ENCODE measurements at regions not wholly inside any gene's neighbourhood (a gene's known extent, or its start where the extent isn't known, plus 50 kb on each side); places are given as distances from the start of the nearest gene placed in this dataset.

- TF ChIP-seq IRF2 (CRISPR knock-in tag; IDR thresholded peaks at IDR 0.05; ENCODE audit: borderline replicate concordance, low read depth) = no peak
- TF ChIP-seq JAZF1 (CRISPR knock-in tag; IDR thresholded peaks at IDR 0.05) = no peak
These were observed 249.8 kb downstream of the HDGFL1 start (continued) for GRCh38 chr6:22819209-22819608.

DNA sequence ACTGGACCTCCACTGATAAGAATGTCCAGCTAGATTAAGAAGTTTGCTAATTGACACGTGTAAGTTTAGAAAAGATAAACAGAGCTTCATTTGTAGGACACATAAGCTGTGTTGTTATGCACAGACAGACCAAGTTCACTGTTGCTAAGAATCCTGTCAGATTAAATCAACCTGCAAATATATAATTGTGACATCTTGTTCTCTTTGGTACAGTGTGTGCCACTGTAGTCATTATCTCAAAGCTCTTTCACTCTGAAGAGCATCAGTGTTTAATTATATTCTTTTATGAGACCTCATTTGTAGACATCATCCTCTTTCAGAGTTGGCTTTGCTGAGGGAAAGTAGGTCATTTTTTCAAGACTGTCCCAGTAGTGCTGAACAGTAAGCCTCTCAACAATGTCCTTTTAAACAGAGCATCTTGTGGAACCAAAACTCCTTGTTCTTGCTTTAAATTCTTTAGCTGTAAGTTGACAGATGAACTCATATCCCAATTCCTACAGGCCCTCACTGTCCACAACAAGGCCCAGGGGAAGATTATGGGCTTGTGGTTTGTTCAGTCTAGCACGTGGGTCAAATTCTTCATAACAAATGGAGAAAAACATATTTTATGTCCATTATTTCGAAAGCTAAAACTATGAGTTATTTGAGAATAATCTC, 252.4 kb downstream of the HDGFL1 start:
- H3K4me1 Mint-ChIP-seq = no peaks in the 10 kb centered on the region
- no peak for ATAC-seq
- no peak for DNase-seq (ENCODE audit: low spot score)
- H3K9me3 Mint-ChIP-seq = peaks cover 14% of the 10 kb centered on the region
- H3K4me3 Mint-ChIP-seq = no peak overlapping the region
- CTCF ChIA-PET = interaction anchor here (0.5 kb wide), 1 partner anchor 619 kb away, joined by 4 read pairs; no protein-coding TSS in a partner anchor
- TF ChIP-seq, protein P1, sequence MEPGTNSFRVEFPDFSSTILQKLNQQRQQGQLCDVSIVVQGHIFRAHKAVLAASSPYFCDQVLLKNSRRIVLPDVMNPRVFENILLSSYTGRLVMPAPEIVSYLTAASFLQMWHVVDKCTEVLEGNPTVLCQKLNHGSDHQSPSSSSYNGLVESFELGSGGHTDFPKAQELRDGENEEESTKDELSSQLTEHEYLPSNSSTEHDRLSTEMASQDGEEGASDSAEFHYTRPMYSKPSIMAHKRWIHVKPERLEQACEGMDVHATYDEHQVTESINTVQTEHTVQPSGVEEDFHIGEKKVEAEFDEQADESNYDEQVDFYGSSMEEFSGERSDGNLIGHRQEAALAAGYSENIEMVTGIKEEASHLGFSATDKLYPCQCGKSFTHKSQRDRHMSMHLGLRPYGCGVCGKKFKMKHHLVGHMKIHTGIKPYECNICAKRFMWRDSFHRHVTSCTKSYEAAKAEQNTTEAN (CRISPR knock-in tag; IDR thresholded peaks at IDR 0.05) = no peak
- TF ChIP-seq ZNF416 (CRISPR knock-in tag; IDR thresholded peaks at IDR 0.05) (no peak), ZNF423 (CRISPR knock-in tag; IDR thresholded peaks at IDR 0.05) (no peak), NR3C1 (CRISPR knock-in tag; conservative IDR thresholded peaks at IDR 0.05; ENCODE audit: low read depth) (no peak), GABPB1 (CRISPR knock-in tag; IDR thresholded peaks at IDR 0.05) (no peak)
- TF ChIP-seq, protein P2, sequence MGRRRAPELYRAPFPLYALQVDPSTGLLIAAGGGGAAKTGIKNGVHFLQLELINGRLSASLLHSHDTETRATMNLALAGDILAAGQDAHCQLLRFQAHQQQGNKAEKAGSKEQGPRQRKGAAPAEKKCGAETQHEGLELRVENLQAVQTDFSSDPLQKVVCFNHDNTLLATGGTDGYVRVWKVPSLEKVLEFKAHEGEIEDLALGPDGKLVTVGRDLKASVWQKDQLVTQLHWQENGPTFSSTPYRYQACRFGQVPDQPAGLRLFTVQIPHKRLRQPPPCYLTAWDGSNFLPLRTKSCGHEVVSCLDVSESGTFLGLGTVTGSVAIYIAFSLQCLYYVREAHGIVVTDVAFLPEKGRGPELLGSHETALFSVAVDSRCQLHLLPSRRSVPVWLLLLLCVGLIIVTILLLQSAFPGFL (CRISPR knock-in tag; IDR thresholded peaks at IDR 0.05; ENCODE audit: borderline replicate concordance) = no peak
- TF ChIP-seq, protein P3, sequence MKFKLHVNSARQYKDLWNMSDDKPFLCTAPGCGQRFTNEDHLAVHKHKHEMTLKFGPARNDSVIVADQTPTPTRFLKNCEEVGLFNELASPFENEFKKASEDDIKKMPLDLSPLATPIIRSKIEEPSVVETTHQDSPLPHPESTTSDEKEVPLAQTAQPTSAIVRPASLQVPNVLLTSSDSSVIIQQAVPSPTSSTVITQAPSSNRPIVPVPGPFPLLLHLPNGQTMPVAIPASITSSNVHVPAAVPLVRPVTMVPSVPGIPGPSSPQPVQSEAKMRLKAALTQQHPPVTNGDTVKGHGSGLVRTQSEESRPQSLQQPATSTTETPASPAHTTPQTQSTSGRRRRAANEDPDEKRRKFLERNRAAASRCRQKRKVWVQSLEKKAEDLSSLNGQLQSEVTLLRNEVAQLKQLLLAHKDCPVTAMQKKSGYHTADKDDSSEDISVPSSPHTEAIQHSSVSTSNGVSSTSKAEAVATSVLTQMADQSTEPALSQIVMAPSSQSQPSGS (CRISPR knock-in tag; IDR thresholded peaks at IDR 0.05; ENCODE audit: borderline replicate concordance, low read depth) = no peak
- POLR2A ChIA-PET = no interaction called here
- no peaks in the 10 kb centered on the region for H3K27me3 Mint-ChIP-seq (ENCODE audit: low read depth)
- H3K36me3 Mint-ChIP-seq = no peaks in the 10 kb centered on the region
- no peak overlapping the region for H3K27ac Mint-ChIP-seq

DNA sequence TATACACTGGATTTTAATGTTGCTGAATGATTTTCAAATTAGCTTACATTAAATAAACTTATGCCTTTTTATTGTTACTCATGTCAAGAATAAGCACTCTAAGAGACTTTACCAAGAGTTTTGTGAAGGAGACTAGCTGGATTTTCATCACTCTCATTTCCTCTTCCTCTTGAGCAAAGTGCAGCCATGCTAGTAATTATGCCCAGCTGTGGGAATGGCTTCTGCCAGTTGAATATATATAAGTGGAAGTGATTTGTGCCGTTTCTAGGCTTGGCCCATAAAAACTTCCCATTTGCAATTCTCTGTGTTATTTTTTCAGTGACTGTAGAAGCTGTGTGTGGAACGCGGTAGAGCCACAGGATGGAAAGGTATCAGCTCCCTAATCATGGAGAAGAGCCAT, 255.8 kb downstream of the HDGFL1 start:
- ChIA-PET POLR2A (no interaction called here), CTCF (no interaction called here)
- no peak for ATAC-seq
- DNase-seq (ENCODE audit: low spot score) = no peak
- Mint-ChIP-seq H3K36me3 (no peaks in the 10 kb centered on the region), H3K4me1 (peaks cover 19% of the 10 kb centered on the region), H3K9me3 (no peaks in the 10 kb centered on the region), H3K4me3 (no peak overlapping the region), H3K27me3 (ENCODE audit: low read depth) (no peaks in the 10 kb centered on the region), H3K27ac (no peak overlapping the region)
- TF ChIP-seq NR2C2 (CRISPR knock-in tag; IDR thresholded peaks at IDR 0.05) (no peak), ATF1 (CRISPR knock-in tag; IDR thresholded peaks at IDR 0.05) (no peak), ZBTB21 (CRISPR knock-in tag; IDR thresholded peaks at IDR 0.05; ENCODE audit: borderline replicate concordance) (no peak), CDX4 (CRISPR knock-in tag; IDR thresholded peaks at IDR 0.05; ENCODE audit: borderline replicate concordance) (no peak), ZNF281 (CRISPR knock-in tag; IDR thresholded peaks at IDR 0.05) (no peak), E2F4 (CRISPR knock-in tag; IDR thresholded peaks at IDR 0.05; ENCODE audit: borderline replicate concordance, low read depth) (no peak)
- TF ChIP-seq, protein P4, sequence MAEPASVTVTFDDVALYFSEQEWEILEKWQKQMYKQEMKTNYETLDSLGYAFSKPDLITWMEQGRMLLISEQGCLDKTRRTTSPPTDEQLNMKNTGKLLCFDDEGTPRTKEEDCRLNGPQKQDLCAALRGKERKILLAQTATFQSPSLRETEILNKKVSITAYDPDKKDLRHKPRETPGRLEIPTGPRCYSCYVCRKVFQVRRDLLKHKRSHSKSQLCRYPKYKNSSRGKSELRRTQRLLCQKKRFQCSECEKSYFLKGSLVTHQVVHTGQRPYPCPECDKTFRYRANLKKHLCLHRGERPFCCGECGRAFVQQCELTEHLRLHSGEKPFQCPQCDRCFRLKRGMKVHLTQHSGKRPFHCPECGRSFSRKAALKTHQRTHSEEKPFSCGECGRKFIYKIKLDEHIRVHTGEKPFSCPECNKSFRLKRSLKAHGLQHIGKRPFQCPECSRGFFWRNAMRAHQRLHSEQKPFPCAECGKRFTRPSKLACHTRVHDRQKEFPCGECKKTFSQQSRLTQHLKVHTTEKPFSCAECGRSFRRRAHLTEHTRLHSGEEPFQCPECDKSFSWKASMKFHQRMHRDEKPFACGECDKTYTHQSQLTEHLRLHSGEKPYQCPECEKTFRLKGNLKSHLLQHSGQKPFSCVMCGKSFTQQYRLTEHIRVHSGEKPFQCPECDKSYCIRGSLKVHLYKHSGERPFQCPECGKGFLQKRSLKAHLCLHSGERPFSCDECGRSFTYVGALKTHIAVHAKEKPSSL (CRISPR knock-in tag; conservative IDR thresholded peaks at IDR 0.05) = no peak
- TF ChIP-seq, protein P5, sequence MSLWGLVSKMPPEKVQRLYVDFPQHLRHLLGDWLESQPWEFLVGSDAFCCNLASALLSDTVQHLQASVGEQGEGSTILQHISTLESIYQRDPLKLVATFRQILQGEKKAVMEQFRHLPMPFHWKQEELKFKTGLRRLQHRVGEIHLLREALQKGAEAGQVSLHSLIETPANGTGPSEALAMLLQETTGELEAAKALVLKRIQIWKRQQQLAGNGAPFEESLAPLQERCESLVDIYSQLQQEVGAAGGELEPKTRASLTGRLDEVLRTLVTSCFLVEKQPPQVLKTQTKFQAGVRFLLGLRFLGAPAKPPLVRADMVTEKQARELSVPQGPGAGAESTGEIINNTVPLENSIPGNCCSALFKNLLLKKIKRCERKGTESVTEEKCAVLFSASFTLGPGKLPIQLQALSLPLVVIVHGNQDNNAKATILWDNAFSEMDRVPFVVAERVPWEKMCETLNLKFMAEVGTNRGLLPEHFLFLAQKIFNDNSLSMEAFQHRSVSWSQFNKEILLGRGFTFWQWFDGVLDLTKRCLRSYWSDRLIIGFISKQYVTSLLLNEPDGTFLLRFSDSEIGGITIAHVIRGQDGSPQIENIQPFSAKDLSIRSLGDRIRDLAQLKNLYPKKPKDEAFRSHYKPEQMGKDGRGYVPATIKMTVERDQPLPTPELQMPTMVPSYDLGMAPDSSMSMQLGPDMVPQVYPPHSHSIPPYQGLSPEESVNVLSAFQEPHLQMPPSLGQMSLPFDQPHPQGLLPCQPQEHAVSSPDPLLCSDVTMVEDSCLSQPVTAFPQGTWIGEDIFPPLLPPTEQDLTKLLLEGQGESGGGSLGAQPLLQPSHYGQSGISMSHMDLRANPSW (CRISPR knock-in tag; conservative IDR thresholded peaks at IDR 0.05; ENCODE audit: low read depth) = no peak
